DMS79 (cell line): ENCODE measurements at regions not wholly inside any gene's neighbourhood (a gene's known extent, or its start where the extent isn't known, plus 50 kb on each side); places are given as distances from the start of the nearest gene placed in this dataset.

Experiments
- DNase-seq: peaks from one replicate; lab custom pipeline; 2025; lab: John Stamatoyannopoulos, UW

- no peak for DNase-seq
Measured at GRCh38 chr5:105414067-105414466, 1851.5 kb upstream of the NUDT12 start.

DNA sequence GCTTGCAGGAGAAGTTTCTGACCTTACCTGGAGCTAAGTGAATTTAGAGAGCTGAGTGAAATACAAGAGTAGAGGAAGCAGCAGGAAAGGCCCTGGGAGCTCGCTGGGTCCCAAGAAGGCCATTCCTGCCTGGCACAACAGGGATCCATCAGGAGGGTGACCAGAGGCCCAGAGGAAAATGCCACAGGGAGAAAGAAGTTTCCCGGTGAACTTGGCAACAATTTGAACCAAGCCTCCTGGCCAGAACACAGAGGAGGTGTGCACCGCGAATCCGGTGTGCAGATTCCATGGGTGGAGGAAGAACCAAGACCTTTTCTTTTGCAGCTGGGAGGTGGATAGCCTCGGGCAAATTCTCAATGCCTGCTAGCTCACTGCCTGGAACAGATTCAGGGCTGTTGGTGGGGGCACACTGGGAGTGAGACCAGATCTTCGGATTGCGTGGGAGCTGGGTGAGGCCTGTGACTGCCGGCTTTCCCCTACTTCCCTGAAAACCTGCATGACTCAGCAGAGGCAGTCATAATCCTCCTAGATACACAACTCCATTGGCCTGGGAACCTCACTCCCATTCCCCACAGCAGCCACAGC is 1850.9 kb upstream of the NUDT12 start:
- no peak for DNase-seq

DNA sequence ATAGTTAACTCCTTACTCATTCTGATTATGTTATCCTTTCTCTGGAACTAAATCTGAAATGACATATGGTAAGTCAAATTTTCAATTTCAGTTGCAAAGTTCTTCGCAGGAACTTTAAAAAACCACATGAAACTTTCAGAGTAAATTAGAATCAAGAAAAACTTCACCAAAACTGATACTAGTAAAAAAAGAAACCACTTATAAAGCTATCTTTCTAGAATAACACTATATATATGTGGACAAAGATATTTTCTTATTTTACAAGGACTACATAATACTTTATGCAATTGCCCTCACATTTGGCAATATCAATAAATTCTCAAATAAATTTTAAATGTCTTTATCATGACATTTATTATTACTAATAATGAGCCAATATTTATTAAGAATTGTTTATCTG is 1847.1 kb upstream of the NUDT12 start:
- DNase-seq, result no peak

GRCh38 chr5:105407200-105407599 is 1844.6 kb upstream of the NUDT12 start:
- DNase-seq, result no peak

- no peak for DNase-seq
Measured at GRCh38 chr5:105397749-105398148, 1835.2 kb upstream of the NUDT12 start.

GRCh38 chr5:105392710-105393149 is 1830.1 kb upstream of the NUDT12 start:
- no peak for DNase-seq

- no peak for DNase-seq
Measured at GRCh38 chr5:105392122-105392709, 1829.6 kb upstream of the NUDT12 start.

- DNase-seq, result no peak
Measured at GRCh38 chr5:105380126-105380525, 1817.5 kb upstream of the NUDT12 start.

DNA sequence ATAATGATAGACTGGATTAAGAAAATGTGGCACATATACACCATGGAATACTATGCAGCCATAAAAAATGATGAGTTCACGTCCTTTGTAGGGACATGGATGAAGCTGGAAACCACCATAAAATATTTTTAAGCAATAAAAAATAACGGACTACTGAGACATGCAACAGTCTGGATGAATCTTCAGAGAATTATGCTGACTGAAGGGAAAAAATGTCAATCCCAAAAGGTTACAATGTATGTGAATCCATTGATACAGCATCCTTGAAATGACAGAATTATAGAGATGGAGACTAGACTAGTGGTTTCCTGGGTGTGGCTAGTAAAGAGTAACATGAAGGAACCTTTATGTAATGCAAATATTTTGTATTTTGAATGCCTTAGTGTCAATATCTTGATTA is 1808.6 kb upstream of the NUDT12 start:
- DNase-seq, result no peak

DNA sequence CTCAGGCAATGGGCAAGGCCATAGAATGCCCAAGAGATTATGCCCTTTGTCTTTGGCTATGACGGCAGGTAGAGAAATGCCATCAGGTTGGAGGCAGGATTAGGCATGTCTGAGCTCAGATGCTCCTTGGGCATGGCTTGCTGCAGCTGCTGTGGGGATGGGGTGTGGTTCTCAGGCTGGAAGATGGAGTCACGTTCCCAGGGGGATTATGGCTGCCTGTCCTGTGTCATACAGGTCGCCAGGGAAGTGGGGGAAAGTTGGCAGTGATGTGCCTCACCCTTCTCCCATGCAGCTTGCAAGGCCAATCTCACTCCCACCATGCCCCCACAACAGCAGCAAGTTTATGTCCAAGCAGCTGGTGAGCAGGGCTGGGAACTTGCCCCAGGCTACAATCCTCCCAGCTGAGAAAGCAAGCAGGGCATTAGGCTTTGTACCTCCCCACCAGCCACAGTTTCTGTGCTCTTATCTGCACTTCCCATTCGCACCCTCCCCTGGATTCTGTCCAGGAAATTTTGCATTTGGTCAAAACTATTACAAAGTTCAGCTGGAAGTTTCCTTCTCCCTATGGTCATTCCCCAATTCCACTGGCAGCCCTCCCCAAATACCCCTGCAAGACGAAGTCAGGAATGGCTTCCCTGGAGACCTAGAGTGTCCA is 1788.0 kb upstream of the NUDT12 start:
- no peak for DNase-seq

- DNase-seq, result no peak
Measured at GRCh38 chr5:105331558-105331957, 1769.0 kb upstream of the NUDT12 start.

- DNase-seq, result no peak
Measured at GRCh38 chr5:105330185-105330584, 1767.6 kb upstream of the NUDT12 start.

- no peak for DNase-seq
Measured at GRCh38 chr5:105304859-105305258, 1742.3 kb upstream of the NUDT12 start.

DNA sequence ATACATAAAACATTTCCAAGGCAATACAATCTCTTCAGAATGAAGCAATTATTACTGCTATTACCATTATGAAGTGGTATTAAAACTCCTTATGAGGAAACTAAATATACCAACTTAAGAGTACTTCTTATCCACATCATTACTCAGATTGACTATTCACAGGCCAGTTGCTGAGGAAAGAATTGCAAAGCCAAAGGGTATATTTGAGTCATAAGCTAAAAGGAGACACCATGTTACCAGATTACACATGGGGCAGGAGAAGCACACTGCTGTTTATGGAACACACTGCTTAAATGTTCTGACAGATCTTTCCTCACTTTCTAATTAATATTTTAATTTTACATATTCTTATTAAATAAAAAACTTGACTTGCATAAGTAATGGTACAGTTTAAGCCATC is 1726.4 kb upstream of the NUDT12 start:
- DNase-seq, result no peak

- no peak for DNase-seq
Measured at GRCh38 chr5:105283134-105283533, 1720.5 kb upstream of the NUDT12 start.

- DNase-seq, result no peak
Measured at GRCh38 chr5:105274079-105274478, 1711.5 kb upstream of the NUDT12 start.

- DNase-seq, result no peak
Measured at GRCh38 chr5:105263515-105263914, 1700.9 kb upstream of the NUDT12 start.

GRCh38 chr5:105259581-105260217 is 1697.1 kb upstream of the NUDT12 start:
- no peak for DNase-seq

- no peak for DNase-seq
Measured at GRCh38 chr5:105238561-105238960, 1676.0 kb upstream of the NUDT12 start.

DNA sequence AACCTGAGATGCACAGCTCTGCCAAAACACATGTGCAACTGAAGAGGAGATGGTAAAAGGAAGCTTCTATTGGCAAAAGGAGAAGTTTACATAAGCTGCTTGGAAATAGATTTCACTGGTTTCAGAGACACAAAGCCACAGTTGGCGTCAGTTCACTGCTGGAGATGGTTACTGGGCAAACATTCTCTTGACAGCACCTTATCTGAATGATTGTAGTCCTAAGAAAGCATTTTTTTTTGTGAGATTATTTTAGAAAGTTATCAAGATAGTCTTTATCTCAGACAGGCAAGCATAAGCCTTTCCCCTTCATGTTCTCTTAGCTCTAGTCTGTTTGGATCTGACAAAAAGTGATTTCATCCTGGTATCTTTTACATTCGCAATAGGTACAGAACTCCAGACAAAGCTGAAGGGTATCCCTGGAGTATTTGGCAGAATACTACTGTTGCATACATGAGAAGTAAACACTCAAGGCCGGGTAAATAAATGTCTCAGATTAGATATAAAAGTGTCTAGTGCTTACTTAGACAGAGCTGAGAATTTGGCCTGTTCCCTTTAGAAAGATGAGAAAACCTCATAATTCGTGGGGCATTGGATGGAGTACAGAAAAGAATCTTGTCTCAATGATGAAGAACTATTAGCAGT is 1668.0 kb upstream of the NUDT12 start:
- DNase-seq, result no peak

DNA sequence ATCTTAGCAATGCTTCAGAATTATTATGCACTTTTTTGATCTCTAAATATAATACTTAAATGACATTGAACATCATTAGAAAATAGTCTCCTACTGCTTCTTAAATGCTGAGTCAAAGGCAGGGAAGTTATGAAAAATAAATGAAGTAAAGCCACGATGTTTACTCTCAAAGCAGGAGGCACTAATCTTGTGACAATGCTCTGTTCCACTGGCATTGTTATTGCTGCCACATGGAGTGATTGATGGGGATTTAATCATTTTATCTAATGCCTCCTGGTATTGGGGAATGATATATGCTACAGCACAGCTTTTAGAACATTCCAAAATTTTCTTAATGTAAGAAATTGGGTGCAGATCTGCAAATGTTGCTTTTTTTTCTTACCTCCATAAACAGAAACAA is 1655.4 kb upstream of the NUDT12 start:
- DNase-seq, result no peak

GRCh38 chr5:105213078-105213477 is 1650.5 kb upstream of the NUDT12 start:
- no peak for DNase-seq

DNA sequence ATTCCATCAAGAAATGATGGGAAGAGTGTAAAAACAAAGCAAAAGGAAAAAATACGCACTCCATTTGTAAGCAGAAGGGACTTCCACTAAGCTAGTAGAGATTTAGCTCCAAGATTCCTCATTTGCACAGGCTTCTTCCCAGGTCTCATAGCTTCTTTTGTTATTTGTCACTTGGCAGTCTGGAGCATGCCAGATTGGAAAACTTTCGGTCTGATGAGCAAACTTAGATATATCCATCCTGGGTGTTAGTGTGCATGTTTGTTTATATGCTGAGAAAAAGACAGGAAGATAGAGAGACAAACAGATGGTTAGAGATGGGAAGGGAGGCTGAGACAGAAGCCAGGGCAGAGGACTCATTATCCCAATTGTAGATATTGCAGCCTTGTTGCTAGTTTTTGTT is 1644.5 kb upstream of the NUDT12 start:
- DNase-seq, result no peak
